ENCODE measurements at regions not wholly inside any gene's neighbourhood (a gene's known extent, or its start where the extent isn't known, plus 50 kb on each side); places are given as distances from the start of the nearest gene placed in this dataset.
A peak's percentile ranks its signal among the peaks of the same experiment; 100 is the strongest.
"Not testable (repeated sequence)": the region's sequence is repeated elsewhere in the genome, so short reads cannot be mapped to it uniquely, and the experiment has no call there.

DNA sequence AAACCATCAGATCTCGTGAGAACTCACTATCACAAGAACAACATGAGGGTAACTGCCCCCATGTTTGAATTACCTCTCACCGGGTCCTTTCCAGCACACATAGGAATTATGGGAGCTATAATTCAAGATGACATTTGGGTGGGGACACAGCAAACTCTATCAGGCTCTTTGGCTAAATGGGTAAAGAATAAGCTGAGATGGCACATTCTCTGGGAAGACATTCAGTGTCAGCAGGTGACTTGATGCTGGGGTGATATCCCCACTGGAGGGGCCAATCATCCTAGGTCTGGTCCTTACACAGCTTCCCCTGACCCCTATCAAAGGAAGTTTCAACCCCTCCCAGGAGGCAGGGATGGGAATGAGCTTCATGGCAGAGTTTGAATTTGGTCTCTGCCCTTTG is 664.0 kb upstream of the EEF2KMT start:
- no peak for DNase-seq (ENCODE audit: low spot score)

DNA sequence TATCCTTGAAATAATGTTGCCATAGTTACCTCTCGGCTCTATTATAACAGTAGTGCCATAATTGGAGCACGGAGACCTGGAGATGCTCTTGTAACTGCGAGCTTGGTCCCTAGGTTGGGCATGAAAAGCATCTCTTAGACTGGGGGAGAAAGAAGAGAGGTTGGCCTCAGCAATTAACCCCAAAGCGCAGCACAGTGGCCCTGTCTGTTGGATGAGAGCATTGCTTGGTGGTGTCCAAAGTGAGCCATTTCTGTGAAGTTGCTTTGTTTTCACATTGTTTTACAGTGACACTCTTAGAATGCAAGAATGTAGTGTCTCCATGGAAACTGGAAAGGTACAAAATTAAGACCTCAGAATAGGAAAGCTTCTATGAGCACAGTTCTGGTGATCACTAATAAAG is 660.7 kb upstream of the EEF2KMT start:
- no peak for DNase-seq (ENCODE audit: low spot score)

DNA sequence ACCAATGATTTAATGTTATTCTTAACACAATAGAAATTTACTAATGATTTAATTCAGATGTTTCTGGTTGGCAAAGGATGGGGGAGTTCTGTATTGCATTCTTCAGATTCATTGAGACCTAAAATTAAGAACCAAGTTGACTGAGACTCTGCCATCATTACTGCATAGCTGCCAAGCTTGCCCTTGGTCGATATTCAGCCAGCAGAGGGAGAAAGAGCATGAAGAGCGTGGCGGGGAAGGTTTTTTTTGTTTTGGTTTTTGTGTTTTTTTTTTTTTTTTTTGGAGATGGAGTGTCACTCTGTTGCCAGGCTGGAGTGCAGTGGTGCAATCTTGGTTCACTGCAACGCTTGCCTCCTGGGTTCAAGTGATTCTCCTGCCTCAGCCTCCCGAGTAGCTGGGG is 659.4 kb upstream of the EEF2KMT start:
- no peak for DNase-seq (ENCODE audit: low spot score)

DNA sequence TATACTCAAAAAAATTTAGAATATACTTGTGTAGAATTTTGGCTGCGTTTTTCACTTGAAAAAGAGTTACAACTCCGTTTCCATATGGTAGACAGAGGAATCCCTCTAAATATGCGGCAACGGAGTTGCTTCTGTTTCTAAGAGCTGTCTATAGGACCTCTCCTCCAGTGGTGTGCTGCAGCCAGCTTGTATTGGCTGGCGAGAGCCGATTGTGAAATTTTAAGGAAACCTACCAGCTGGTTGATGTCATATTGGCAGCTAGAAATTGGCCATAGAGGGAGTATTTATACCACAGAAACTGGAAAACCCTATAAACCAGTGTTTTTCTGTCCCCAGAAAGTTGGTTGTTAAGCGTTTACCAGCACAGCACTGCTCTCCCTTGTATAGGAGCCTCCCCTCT is 655.8 kb upstream of the EEF2KMT start:
- no peak for DNase-seq (ENCODE audit: low spot score)

DNA sequence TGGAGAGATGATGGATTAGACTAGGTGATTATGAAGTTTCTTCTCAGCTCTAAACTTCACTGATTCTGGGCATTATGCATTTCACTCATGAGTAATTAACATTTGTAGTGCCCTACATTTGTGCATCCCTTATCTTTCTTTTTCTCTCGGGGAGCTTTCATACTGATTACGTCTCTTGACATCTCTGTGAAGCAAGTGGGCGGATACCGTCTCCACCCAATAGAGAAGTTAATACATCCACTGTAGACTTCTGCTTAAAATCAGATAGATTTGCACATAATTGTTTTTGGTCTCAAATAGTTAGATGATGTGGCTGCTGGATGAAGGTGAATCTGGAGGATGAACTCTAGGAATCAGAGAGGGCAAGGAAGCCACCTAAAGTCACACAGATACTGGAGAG is 653.6 kb upstream of the EEF2KMT start:
- DNase-seq (ENCODE audit: low spot score): no peak

DNA sequence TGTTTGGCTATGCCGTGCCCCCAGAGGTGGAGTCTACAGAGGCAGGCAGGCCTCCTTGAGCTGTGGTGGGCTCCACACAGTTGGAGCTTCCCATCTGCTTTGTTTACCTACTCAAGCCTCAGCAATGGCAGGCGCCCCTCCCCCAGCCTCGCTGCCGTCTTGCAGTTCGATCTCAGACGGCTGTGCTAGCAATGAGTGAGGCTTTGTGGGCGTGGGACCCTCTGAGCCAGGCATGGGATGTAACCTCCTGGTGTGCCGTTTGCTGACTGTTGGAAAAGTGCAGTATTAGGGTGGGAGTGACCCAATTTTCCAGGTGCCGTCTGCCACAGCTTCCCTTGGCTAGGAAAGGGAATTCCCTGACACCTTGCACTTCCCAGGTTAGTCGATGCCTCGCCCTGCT is 652.8 kb upstream of the EEF2KMT start:
- not testable (repeated sequence) for DNase-seq (ENCODE audit: low spot score)

DNA sequence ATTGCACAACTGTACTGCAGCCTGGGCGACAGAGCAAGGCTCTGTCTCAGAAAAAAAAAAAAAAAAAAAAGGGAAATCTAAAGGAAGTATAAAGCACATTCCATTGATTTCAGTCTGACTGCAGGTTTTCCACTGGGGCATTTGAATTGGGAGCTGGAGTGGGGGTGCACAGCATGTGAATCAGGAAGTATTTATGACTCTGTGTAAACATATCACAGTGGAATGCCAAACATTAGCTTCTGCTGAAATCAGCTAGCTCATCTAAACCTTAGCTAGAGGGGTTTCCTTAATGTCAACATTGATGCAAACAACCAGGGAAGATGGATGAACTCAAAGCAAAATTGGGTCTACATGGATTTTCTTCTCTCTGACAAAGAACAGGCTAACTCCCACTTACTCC is 641.0 kb upstream of the EEF2KMT start:
- DNase-seq (ENCODE audit: low spot score): no peak

DNA sequence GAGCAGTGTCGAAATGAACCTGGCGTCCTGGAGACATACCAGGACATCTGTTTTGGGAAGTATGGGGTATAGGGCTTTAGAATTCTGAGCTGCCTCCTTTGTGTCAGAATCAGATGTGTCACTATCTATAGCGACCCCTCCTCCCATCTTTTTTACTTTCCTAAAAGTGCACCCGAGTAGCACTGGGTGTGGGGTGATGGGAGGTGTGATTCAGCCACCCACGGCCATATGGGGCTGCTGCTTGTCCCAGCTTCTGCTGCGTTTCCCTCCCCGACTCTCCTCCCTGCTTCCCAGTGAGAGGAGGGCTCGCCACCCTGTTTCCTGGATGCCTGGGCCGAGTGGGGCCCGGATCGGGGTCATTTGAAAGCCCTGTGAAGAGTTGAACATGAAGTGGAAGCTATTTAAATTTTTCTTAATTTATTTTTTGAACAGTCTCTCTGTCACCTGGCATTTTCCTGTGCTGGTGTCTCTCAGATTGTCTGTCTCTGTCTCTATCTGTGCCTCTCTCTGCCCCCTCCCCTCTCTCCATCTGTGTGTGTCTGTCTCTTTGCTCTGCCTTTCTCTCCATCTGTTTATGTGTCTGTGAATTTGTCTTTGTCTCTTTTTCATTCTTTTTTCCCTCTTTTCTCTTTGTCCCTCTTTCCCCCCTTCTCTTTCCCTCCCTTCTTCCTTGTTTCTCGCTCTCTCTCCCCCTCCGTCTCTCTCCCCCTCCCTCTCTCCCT is 638.8 kb upstream of the EEF2KMT start:
- peak; percentile 52 for DNase-seq (ENCODE audit: low spot score)

DNA sequence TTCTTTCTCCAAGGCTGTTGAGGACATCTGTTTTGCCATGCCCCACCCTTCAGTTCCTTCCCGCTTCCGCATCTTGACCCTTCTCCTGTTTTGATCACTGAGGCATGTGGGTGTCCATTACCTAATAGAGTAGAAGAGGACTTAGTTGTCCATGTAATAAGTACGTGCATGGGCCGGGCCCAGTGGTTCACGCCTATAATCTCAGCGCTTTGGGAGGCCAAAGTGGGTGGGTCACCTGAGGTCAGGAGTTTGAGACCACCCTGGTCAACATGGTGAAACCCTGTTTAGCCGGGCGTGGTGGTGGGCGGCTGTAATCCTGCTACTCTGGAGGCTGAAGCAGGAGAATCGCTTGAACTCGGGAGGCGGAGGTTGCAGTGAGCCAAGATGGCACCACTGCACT is 637.8 kb upstream of the EEF2KMT start:
- no peak for DNase-seq (ENCODE audit: low spot score)

DNA sequence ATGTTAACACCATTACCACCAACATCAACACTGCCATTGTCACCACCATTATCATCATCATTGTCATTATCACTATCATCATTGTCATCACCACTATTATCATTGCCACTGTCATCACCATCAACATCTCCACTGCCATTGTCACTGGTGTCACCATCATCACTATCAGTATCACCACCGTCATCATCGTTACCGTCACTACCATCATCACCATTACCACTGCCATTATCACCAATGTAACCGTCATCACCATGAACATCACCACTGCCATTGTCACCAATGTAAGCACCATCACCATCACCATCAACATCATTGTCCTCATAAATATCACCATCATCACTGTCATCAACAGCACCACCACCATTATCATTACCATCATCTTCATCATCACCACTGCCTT is 633.2 kb upstream of the EEF2KMT start:
- no peak for DNase-seq (ENCODE audit: low spot score)

DNA sequence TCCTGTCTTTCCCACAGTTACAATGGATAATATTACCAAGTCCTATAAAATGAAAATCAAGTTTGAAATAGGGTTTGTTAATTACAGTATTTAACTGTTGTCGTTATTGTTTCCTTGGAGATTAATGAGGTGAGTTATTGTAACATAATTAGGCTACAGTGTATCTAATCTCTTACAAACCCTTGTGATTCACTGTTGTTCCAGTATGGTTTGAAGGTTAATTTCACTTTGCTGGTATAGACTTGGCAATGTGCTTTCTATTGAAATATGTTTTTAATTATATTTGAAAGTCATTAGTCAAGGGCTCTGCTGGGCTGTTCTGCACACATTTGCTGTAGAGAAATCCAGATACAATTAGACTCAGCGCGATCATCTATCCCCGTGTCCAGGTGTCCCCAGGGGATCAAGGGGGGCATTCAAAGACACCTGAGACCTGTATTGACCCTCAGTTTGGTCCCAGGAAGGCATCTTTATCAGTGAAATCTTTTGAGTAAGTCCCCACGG is 624.6 kb upstream of the EEF2KMT start:
- DNase-seq (ENCODE audit: low spot score): no peak

DNA sequence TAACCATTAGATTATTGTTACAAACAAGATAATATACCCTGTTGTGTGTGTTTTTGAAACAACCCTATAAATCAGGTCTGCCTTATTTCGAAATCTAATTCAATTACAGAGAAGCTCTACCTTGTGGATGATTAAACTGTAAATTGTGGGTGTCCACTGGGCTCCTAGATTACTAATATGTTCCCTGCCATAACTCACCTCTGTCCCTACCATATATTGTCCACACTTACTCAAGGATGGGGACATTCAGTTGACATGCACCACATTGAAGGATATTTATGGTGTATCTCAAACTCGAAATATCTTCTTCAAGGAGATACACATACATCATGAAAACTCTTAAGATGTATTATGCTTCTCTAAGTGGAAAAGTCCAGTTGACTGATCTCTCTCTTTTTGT is 617.6 kb upstream of the EEF2KMT start:
- no peak for DNase-seq (ENCODE audit: low spot score)

DNA sequence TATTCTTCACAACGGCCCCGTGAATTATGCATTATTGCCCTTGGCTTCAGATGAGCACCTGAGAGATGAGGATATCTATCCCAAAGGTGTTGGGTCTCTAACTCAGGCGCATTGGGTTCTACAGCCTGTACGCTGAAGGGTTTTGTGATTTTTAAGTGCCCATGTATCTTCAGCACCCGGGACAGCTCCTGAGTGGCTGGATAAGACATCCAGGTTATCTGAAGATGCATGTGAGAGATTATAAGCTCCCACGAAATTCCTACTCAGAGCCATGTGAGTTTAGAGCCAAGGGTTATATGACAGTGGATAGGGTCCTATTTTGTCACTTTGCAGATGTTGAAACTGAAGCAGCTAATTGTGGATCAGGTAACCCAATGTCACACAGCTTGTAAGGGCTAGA is 612.3 kb upstream of the EEF2KMT start:
- no peak for DNase-seq (ENCODE audit: low spot score)

DNA sequence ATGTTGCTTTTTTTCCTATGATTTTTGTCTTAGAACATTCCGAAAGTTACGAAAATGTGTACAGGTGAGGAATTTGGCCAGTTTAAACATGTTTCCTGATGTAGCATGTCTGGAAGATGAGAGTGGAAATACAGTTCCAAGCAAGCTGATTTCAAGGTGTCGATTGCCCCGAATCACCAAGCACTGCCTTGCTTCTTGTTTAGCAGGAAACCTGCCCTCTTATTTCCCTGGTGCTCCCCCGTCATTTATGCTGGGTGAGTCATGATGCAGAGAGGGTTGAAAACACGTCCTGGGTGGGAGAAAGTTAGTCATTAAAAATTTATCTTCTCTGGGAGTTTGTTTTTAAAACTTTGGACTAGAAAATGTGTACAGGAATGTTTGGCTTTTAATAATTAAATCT is 608.6 kb upstream of the EEF2KMT start:
- peak; percentile 30 for DNase-seq (ENCODE audit: low spot score)

DNA sequence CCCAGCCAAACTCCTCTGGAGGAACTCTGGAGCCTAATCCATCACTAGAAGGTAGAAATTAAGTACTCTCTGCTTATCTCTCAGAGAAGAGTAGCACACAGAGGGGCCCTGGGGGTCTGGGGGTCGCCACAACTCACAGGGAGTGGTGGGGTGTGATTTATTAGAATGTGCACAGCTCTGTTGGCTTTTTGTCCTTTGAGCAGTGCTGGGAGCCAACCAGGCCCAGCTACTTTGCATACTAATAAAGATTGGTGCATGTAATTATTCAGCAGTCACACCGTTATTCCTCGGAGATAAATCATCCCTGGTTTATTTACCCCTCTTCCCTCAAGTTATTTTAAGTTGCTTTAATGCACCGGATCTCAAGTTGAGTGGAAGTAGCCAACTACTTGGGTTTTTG is 606.7 kb upstream of the EEF2KMT start:
- DNase-seq (ENCODE audit: low spot score): no peak

DNA sequence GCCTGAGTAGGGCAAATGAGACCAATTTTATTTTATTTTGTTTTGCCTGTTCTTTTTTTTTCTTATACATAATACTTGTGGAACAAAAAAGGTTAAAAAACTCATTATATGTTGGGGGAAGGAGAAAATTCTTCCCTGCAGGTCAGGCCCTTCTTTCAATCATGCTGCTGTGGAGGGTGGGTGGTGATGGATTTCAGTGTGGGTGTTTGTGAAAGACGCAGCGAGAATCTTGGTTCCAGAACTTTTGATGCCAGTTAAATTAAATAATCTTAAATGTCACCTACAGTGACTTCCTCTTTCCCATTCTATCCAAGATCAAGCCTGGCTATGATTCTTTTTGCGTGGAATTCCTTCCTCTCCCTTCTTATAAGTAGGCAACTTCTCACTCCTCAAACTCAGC is 595.8 kb upstream of the EEF2KMT start:
- DNase-seq (ENCODE audit: low spot score): no peak

DNA sequence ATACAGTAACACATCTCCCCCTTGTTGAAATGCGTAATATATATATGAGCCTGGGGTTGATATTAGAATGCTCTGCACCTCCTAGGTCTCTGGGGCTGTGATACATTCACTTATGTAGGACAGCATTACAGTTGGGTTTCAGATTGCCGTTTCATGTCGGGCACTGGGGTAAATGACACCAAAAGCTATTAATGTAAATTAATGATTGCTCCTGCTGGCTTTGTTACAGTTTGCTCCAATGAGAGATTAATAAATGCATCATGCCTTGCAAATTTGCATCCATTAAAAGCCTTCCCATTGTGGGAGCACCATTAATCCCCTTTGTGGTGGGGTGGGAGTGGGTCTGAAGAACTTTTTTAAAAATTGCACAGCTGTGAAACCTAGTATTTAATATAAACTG is 584.4 kb upstream of the EEF2KMT start:
- no peak for DNase-seq (ENCODE audit: low spot score)

DNA sequence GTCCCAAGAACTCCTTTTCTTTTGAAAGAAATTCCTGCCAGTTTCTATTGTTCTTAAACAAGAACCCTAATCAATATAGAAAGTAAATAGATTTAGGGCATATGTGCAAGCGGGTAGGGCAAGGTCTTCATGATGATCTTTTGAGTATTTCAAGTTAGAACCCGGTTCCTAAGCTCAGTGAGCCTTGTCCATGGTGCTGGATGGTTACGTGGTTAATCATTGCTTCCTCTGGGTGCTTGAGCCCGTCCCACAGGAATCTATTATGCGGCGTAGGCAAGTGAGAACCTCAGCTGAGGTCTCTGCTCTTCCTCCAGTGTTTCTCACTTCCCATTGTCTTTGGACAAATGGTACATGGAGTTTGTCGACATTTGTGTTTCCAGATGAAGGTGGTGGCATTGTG is 580.8 kb upstream of the EEF2KMT start:
- DNase-seq (ENCODE audit: low spot score): no peak

DNA sequence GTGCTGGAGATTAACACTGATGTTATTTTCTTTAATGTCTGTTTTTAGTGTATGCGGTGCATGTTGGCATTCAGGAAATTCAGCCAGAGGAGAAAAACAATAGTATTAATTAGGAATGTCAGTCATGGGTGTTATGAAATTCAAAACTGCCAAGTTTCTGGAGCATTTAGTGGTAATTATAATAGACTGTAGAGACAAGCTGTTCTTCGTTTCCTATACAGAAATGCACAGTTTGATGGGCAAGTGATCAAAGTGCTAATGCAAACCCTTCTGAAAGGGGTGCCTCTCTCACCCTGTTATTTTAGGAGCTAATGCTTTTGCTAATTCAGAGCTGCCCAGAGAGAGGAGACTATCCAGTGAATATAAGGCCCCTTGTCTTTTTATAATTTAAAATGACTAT is 573.8 kb upstream of the EEF2KMT start:
- DNase-seq (ENCODE audit: low spot score): no peak

DNA sequence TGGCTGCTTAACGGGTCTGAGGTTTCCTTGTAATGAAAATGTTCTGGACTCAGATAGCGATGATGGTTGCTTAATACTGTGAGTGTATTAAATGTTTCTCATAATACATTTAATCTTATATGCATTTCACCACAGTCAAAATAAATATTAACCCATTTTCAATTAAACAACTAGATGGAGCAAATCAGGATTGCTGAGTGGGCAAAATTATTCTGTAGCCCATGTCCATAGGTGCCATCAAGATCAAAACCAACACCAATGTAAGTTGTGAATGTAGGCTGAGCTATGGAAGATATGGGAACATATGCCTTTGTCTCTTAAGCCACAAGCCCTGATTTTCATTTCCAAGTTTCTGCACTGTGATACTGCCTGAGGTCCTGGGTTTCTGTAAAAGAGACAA is 572.6 kb upstream of the EEF2KMT start:
- DNase-seq (ENCODE audit: low spot score): no peak

DNA sequence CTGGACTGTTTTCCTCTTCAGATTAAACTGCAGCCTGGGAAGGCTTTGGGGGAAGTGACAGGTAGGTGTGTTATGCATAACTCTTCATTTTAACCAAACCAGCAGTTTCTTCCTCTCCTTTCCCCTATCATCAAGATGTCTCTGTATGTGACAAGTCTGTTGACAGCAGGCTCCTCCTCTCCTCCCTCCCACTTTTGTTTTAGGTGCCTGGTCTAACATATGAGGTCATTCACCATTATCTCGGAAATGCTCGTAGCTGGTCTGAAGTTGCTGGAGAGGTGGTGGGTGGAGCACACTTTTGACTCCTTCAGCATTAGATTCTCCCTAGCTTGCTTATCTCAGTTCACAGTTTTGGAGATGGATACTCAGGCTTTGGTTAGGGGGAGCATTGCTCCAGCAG is 571.0 kb upstream of the EEF2KMT start:
- no peak for DNase-seq (ENCODE audit: low spot score)

DNA sequence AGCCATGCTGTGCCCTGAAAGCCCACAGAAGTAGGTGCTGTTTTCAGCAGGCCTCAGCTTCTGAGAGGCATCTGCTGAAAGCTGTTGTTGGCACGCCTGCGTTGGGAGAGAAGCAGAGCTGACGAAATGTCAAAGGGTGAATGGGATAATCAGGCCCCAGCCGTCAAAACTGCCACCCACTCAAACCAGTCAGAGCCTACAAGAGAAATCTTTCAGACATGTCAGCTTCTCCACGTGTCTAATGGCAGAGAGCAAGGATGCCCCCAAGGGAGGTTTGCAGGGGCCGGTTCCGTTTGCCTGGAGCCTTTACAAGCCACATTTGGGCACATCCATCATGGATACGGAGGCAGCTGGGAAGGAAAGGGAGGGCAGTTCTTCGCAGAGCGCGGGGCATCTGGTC is 568.2 kb upstream of the EEF2KMT start:
- DNase-seq (ENCODE audit: low spot score): no peak

DNA sequence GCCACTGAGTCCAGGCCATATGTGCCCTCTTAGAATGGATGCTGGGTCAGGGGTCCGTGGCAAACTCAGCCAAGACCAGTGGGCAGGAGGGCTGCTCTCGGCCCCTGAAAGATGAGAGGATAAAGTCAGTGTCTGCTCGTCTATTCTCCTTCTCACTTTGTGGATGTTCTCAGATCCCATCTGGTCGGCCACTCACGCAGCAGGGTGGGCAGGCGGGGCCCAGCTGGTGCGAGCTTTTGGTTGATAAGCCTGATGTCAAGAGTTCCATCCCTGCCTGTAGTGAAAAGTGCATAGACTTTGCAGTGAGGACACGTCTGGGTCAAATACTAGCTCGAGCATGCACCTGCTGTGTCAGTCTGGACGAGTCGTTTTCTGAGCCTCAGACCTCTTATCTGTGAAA is 556.2 kb upstream of the EEF2KMT start:
- DNase-seq (ENCODE audit: low spot score): no peak

DNA sequence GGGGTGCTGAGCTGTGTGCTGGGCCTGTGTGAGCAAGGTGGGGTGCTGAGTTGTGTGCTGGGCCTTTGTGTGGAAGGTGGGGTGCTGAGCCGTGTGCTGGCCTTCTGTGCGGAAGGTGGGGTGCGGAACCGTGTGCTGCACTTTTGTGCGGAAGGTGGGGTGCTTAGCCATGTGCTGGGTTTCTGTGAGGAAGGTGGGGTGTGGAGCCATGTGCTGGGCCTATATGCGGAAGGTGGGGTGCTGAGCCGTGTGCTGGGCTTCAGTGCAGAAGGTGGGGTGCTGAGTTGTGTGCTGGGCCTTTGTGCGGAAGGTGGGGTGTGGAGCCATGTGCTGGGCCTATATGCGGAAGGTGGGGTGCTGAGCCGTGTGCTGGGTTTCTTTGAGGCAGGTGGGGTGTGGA is 555.4 kb upstream of the EEF2KMT start:
- DNase-seq (ENCODE audit: low spot score): no peak

All from Ammon's horn (tissue), 1 donor.